ENCODE measurements at regions not wholly inside any gene's neighbourhood (a gene's known extent, or its start where the extent isn't known, plus 50 kb on each side); places are given as distances from the start of the nearest gene placed in this dataset.
"Not testable (repeated sequence)": the region's sequence is repeated elsewhere in the genome, so short reads cannot be mapped to it uniquely, and the experiment has no call there.

DNA sequence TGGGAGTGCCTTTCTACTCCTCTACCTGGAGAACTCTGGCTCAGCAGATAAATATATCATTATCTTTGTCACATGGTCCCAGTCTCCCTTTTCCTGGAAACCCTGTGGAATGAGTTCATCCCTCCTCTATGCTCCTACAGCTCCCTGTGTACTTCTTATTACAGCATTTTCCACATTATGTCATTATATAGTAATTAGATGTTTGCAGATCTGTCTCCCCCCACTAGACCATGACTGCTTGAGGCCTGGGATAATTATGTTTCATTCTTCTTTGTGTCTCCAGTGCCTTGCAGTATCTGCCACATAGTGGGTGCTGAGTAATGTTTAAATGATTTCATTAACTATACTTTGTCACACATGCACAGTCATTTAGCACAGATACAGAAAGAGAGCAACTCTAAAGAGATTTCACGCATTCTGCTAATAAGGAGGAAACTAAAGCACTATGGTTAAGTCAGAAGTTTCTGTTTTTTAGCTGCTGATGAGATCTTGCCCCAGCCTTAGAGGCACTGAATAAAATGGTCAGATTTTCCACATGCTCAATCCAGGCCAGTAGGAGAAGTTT, 66.1 kb upstream of the DIAPH3 start:
- TF ChIP-seq, protein P1, sequence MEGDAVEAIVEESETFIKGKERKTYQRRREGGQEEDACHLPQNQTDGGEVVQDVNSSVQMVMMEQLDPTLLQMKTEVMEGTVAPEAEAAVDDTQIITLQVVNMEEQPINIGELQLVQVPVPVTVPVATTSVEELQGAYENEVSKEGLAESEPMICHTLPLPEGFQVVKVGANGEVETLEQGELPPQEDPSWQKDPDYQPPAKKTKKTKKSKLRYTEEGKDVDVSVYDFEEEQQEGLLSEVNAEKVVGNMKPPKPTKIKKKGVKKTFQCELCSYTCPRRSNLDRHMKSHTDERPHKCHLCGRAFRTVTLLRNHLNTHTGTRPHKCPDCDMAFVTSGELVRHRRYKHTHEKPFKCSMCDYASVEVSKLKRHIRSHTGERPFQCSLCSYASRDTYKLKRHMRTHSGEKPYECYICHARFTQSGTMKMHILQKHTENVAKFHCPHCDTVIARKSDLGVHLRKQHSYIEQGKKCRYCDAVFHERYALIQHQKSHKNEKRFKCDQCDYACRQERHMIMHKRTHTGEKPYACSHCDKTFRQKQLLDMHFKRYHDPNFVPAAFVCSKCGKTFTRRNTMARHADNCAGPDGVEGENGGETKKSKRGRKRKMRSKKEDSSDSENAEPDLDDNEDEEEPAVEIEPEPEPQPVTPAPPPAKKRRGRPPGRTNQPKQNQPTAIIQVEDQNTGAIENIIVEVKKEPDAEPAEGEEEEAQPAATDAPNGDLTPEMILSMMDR (IDR thresholded peaks at IDR 0.05) = no peak
- Mint-ChIP-seq H3K27me3 (ENCODE audit: low read depth) (peaks cover 6% of the 10 kb centered on the region), H3K4me3 (ENCODE audit: unreplicated experiment) (no peak overlapping the region), H3K27ac (ENCODE audit: unreplicated experiment) (peak overlapping the region; percentile 57), H3K4me1 (ENCODE audit: low read depth) (peaks cover 24% of the 10 kb centered on the region), H3K36me3 (ENCODE audit: low read depth) (no peaks in the 10 kb centered on the region), H3K9me3 (ENCODE audit: low read depth) (no peaks in the 10 kb centered on the region)
- DNase-seq (ENCODE audit: low spot score) = no peak

DNA sequence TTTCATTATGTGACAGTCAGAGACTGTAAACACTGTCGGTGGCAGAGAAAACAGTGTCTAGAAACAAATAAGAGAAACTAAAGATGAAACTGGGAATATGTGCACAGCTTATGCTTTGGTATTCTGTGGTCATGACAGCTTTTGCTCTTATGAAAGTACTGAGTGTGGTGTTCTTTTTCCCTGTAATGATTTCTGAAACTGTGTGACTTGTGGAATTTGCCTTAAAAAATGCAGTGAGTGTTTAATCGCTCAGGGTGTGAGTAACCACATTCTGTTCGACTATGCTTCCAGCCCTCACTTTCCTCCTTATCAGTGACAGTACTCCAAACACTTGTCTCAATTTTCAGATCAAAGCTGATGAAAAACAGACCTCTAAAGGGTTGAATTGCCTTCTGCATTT, 66.9 kb upstream of the DIAPH3 start:
- peak overlapping the region; percentile 65 for H3K27ac Mint-ChIP-seq (ENCODE audit: unreplicated experiment)
- DNase-seq (ENCODE audit: low spot score) = no peak

DNA sequence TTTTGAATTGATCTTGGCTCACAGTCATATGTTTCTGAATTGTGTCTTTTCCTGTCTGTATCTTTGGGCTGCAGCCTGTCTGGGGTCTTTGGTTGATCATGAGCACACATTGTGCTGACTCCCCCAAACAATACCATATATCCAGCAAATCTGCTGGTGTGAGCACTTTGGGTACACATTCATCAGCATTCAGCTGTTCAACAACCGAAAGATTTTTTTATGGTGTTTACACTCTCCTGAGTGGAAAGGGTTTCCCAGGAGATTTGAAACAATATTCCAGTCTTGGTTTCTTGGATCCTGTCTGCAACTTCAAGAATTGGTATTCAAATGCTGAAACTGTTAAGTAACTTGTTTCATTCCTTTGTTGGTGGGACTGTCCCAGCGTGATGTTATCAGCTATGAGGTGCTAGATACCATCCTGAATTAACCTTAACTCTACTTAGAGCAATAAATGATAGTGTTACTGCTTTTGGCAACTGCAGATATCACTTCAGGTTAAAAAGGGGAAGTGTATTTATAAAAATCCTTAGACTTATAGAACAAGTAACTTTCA, 78.4 kb upstream of the DIAPH3 start:
- DNase-seq (ENCODE audit: low spot score) = no peak
- Mint-ChIP-seq H3K27me3 (ENCODE audit: low read depth) (peaks cover 18% of the 10 kb centered on the region), H3K4me3 (ENCODE audit: unreplicated experiment) (no peak overlapping the region), H3K9me3 (ENCODE audit: low read depth) (no peaks in the 10 kb centered on the region), H3K36me3 (ENCODE audit: low read depth) (no peaks in the 10 kb centered on the region), H3K4me1 (ENCODE audit: low read depth) (no peaks in the 10 kb centered on the region), H3K27ac (ENCODE audit: unreplicated experiment) (no peak overlapping the region)
- TF ChIP-seq, protein P1 (IDR thresholded peaks at IDR 0.05) = no peak

More for the DNA sequence above, 66.9 kb upstream of the DIAPH3 start:
- Mint-ChIP-seq H3K27me3 (ENCODE audit: low read depth) (peaks cover 6% of the 10 kb centered on the region), H3K9me3 (ENCODE audit: low read depth) (no peaks in the 10 kb centered on the region), H3K4me3 (ENCODE audit: unreplicated experiment) (peak overlapping the region; percentile 31), H3K36me3 (ENCODE audit: low read depth) (no peaks in the 10 kb centered on the region), H3K4me1 (ENCODE audit: low read depth) (peaks cover 24% of the 10 kb centered on the region)
- TF ChIP-seq, protein P1 (IDR thresholded peaks at IDR 0.05) = no peak

DNA sequence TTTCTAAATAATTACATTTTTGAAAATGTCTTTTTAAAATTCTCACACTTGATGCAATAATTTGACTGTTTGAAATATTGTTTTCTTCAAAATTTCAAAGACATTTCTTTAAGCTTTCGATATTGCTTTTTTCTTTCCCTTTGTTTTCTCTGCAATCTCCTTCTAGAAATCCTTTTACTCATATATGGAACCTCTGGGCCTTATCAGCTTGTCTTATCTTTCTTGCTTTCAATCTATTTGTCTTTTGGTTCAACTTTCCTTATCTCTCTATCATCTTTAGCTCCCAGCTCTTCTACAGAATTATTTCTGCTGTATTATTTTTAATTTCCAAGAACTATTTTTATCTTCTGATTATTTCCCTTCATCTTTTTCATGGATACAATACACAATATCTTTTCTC, 80.7 kb upstream of the DIAPH3 start:
- no peak overlapping the region for H3K27ac Mint-ChIP-seq (ENCODE audit: unreplicated experiment)
- H3K9me3 Mint-ChIP-seq (ENCODE audit: low read depth) = no peaks in the 10 kb centered on the region
- H3K27me3 Mint-ChIP-seq (ENCODE audit: low read depth) = peaks cover 21% of the 10 kb centered on the region
- H3K4me3 Mint-ChIP-seq (ENCODE audit: unreplicated experiment) = no peak overlapping the region
- TF ChIP-seq, protein P1 (IDR thresholded peaks at IDR 0.05) = no peak
- DNase-seq (ENCODE audit: low spot score) = no peak
- H3K36me3 Mint-ChIP-seq (ENCODE audit: low read depth) = peaks cover 2% of the 10 kb centered on the region
- H3K4me1 Mint-ChIP-seq (ENCODE audit: low read depth) = no peaks in the 10 kb centered on the region

DNA sequence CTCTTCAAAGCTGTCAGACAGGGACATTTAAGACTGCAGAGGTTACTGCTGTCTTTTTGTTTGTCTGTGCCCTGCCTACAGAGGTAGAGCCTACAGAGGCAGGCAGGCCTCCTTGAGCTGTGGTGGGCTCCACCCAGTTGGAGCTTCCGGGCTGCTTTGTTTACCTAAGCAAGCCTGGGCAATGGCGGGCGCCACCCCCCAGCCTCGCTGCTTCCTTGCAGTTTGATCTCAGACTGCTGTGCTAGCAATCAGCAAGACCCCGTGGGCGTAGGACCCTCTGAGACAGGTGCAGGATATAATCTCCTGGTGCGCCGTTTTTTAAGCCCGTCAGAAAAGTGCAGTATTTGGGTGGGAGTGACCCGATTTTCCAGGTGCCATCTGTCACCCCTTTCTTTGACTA, 87.7 kb upstream of the DIAPH3 start:
- not testable (repeated sequence) for H3K36me3 Mint-ChIP-seq (ENCODE audit: low read depth); H3K27ac Mint-ChIP-seq (ENCODE audit: unreplicated experiment); H3K4me1 Mint-ChIP-seq (ENCODE audit: low read depth); DNase-seq (ENCODE audit: low spot score); H3K4me3 Mint-ChIP-seq (ENCODE audit: unreplicated experiment); H3K27me3 Mint-ChIP-seq (ENCODE audit: low read depth)
- peaks cover 11% of the 10 kb centered on the region for H3K9me3 Mint-ChIP-seq (ENCODE audit: low read depth)

DNA sequence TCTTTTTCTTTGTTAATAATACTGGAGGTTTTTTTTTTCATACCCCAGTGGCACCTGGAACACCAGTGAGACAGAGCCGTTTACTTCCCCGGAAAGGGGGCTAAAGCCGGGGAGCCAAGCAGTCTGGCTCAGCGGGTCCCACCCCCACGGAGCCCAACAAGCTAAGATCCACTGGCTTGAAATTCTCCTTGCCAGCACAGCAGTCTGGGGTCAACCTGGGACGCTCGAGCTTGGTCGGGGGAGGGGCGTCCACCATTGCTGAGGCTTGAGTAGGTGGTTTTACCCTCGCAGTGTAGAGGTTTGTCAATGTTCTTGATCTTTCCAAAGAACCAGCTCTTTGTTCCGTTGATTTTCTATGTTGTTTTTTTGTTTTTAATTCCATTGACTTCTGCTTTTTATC, 94.6 kb upstream of the DIAPH3 start:
- Mint-ChIP-seq H3K4me3 (ENCODE audit: unreplicated experiment) (no peak overlapping the region), H3K4me1 (ENCODE audit: low read depth) (no peaks in the 10 kb centered on the region), H3K27ac (ENCODE audit: unreplicated experiment) (no peak overlapping the region), H3K9me3 (ENCODE audit: low read depth) (peaks cover 12% of the 10 kb centered on the region), H3K36me3 (ENCODE audit: low read depth) (no peaks in the 10 kb centered on the region), H3K27me3 (ENCODE audit: low read depth) (peaks cover 14% of the 10 kb centered on the region)
- DNase-seq (ENCODE audit: low spot score) = no peak
- TF ChIP-seq, protein P1 (IDR thresholded peaks at IDR 0.05) = no peak
